SIG-M5 (cell line): ENCODE measurements at regions not wholly inside any gene's neighbourhood (a gene's known extent, or its start where the extent isn't known, plus 50 kb on each side); places are given as distances from the start of the nearest gene placed in this dataset.

ENCODE experiments used
- DNase-seq: peaks from one replicate; lab custom pipeline; 2025; lab: John Stamatoyannopoulos, UW

DNA sequence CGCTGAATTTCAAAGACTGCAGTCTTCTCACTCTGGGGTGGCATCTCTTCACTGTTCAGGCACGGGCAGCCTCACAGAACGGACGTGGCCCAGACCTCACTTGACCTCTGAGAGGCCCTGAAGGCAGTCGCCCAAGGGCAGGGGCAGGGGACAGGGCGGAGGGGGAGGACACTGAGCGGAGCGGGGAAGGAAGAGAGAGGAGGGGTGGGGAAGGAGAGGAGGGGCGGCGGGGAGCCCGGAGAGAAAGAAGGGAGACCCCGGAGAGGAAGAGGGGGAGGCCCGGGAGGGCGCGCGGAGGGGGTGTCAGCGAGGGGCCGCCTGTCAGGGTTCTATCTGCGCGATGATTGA lies 58.7 kb upstream of the COMTD1 start:
- DNase-seq, result no peak

- no peak for DNase-seq
These were observed 58.3 kb upstream of the COMTD1 start for GRCh38 chr10:75294031-75294437.

DNA sequence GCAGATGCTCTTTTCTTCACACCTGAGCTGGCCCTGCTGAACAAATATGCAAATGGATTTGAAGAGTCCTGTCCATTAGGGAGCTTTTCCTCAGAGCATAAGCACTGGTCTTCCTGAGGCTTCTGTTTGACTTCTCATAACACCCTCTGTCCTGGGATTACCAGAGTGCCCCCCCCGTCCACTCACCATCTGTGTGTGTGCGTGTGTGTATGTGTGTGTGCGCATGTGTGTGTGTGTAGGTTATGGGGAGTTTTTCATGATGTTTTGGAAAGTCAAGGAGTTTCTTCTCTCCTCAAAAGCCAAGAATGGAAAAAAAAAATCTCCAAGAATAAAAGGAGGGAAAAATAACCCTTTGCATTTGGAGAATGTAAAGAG lies 57.7 kb upstream of the COMTD1 start:
- DNase-seq, result no peak

- DNase-seq, result no peak
These were observed 57.2 kb upstream of the COMTD1 start for GRCh38 chr10:75292794-75293445.

- no peak for DNase-seq
These were observed 56.0 kb upstream of the COMTD1 start for GRCh38 chr10:75291805-75292204.

DNA sequence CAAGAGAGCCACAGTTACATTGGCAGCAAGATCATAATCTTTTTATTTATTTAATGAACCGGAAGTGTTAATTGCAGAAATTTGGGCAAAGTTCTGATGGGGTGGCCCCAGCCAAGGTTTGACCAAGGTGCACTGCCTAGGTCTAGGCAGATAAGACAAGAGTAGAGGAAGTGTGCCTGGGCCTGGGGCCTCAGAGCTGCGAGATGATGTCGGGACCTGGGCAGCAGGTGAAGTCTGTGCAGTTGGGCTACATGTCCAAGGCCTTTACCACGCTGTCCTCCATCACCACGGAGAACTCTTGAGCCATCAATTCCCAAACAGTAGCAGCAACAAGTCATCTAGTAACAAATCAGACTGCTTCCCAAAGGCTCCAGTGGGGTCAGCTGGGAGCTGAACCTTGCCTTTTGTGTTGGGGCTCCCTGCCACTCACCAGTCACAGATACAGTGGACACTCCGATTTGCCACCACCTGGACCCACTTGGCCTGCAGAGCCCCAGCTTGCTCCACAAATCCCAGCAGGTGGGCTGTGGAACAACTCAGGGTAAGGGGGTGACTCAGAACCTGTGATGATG lies 52.5 kb upstream of the COMTD1 start:
- DNase-seq, result no peak

- no peak for DNase-seq
These were observed 51.9 kb upstream of the COMTD1 start for GRCh38 chr10:75287697-75288096.

DNA sequence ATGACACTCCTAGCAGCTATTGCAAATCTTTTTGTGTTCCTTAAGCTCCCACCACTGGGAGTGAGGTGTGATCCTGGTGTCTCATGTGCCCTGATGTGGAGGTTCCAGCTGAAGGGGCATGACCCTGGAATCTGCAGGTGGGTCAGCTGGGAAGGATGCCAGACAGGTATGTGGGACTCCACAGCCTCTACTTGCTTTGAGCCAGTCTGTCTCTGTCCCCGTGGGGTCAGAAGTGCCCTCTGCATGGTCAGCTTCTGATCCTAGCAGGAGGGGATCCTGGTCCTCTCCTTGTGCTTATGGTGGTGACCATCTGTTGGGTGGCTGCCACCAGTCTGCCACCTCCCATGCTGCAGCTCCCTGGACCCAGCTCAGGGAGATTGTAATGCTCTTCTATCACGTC lies 51.1 kb upstream of the COMTD1 start:
- DNase-seq, result no peak
